GM06990 (cell line): ENCODE measurements at regions not wholly inside any gene's neighbourhood (a gene's known extent, or its start where the extent isn't known, plus 50 kb on each side); places are given as distances from the start of the nearest gene placed in this dataset.

Experiments
- DNase-seq: peaks from one replicate; pipeline ENCODE4 v3.0.0-alpha.2; 2011; ENCODE audit not compliant: insufficient read length; ENCODE audit errors: extremely low read depth
- H3K27me3 ChIP-seq: replicated peaks from 2 replicates; pipeline ENCODE4 v1.6.0; 2011; ENCODE audit warnings: low read length; ENCODE audit not compliant: control insufficient read depth, insufficient read depth
- H3K36me3 ChIP-seq: 2 replicates; pipeline ENCODE4 v1.5.1; 2011; ENCODE audit warnings: low read length; ENCODE audit not compliant: control insufficient read depth, insufficient read depth
- H3K4me3 ChIP-seq: replicated peaks from 2 replicates; pipeline ENCODE4 v1.5.1; 2011; ENCODE audit warnings: low read depth, mild to moderate bottlenecking, control low read depth, low read length
- CTCF ChIP-seq: IDR thresholded peaks from 2 replicates; pipeline ENCODE4 v1.5.1; 2011; ENCODE audit warnings: low read length, control low read depth, mild to moderate bottlenecking, inconsistent platforms; ENCODE audit not compliant: insufficient read depth, poor library complexity, severe bottlenecking

DNA sequence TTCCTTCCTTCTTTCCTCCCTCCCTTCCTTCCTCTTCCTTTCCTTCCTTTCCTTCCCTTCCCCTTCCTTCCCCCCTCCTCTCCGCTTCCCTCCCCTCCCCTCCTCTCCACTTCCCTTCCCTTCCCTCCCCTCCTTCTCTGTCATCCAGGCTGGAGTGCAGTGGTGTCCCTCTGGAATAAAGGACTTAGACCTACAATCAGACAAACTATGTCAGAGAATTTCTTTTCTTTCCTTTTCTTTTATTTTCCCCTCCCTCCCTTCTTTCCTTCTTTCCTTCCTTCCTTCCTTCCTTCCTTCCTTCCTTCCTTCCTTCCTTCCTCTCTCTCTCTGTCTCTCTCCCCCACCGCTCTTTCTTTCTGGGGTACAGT, 242.2 kb downstream of the GATA3 start:
- Histone ChIP-seq H3K36me3 (no peaks in the 10 kb centered on the region), H3K27me3 (no peaks in the 10 kb centered on the region), H3K4me3 (no peak overlapping the region)
- TF ChIP-seq CTCF = no peak
- DNase-seq = no peak

DNA sequence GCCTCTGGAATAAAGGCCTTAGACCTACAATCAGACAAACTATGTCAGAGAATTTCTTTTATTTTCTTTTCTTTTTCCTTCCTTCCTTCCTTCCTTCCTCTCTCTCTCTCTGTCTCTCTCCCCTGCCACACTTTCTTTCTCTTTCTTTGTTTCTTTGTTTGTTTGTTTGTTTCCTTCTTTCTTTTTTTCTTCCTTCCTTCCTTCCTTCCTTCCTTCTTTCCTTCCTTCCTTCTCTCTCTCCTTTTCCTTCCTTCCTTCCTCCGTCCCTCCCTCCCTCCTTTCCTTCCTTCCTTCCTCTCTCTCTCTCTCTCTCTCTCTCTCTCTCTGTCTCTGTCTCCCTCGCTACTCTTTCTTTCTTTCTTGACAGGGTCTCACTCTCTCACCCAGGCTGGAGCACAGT, 242.6 kb downstream of the GATA3 start:
- TF ChIP-seq CTCF = no peak
- Histone ChIP-seq H3K4me3 (no peak overlapping the region), H3K36me3 (no peaks in the 10 kb centered on the region), H3K27me3 (no peaks in the 10 kb centered on the region)
- no peak for DNase-seq

DNA sequence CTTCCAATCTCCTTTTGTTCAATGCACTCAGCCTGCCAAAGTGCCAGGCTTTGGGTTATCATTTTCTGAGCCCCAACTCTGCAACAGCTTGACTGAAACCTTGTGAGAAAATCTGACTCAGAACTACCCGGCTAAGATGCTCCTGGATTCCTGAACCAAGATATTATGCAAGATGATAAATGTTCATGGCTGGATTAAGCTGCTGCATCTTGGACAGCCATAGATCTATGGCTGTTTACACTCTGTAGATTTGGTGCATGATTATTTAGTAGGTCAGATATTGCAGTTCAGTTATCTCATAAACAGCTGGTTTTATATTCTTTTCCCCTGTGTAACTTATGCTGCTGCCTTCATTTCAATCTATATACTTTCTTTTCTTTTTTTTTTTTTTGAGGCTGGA, 243.5 kb downstream of the GATA3 start:
- no peak for TF ChIP-seq CTCF
- no peaks in the 10 kb centered on the region for H3K36me3 ChIP-seq
- H3K27me3 ChIP-seq = no peaks in the 10 kb centered on the region
- no peak for DNase-seq
- H3K4me3 ChIP-seq = no peak overlapping the region

- H3K27me3 ChIP-seq = no peaks in the 10 kb centered on the region
- TF ChIP-seq CTCF = no peak
- no peak for DNase-seq
- no peaks in the 10 kb centered on the region for H3K36me3 ChIP-seq
- H3K4me3 ChIP-seq = no peak overlapping the region
Measured at GRCh38 chr10:8298896-8299570, 244.5 kb downstream of the GATA3 start.

DNA sequence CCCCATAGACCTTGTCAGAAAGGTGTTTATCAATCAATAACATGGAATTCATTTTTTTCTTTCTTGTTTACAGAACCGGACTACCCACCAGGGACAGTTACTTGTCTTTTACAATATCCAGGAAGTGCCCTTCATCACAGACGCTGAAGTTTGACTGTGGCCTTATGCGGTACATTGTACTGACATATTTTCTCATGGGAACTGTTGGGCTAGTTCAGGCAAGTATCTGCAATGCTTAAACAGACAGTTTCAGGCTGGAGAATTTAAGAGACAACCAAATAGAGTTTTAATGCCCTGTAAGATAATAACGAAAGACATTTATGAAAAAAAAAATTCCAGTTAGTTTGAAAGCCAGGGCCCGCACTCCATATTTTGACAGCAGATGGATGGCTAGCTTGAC, 246.4 kb downstream of the GATA3 start:
- no peak for DNase-seq
- H3K27me3 ChIP-seq = no peaks in the 10 kb centered on the region
- no peak for TF ChIP-seq CTCF
- no peak overlapping the region for H3K4me3 ChIP-seq
- no peaks in the 10 kb centered on the region for H3K36me3 ChIP-seq

DNA sequence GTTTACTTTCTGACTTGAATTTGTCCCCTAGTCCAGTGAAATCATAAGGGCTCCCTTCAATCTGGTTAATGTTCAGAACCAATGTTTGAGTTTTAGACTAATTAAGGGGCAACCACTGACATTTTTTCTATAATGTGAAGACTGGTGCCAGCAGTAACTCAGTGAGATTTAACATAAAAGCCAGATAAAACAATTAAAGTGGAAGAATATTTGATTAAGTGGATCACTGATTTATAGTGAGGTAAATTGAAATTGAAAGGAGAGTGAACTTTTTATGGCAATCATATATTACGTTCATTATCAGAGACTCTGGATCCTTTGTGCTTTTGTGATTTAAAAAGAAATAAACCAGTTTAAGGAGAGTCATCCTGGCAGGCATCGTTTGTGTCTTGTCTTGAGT, 246.8 kb downstream of the GATA3 start:
- DNase-seq = no peak
- no peak overlapping the region for H3K4me3 ChIP-seq

More for the DNA sequence above, 246.8 kb downstream of the GATA3 start:
- no peak for TF ChIP-seq CTCF
- Histone ChIP-seq H3K36me3 (no peaks in the 10 kb centered on the region), H3K27me3 (no peaks in the 10 kb centered on the region)
